GM20431 (cell line): ENCODE measurements at regions not wholly inside any gene's neighbourhood (a gene's known extent, or its start where the extent isn't known, plus 50 kb on each side); places are given as distances from the start of the nearest gene placed in this dataset.

Experiments
- in situ Hi-C: fragments of 300-500 bp; cut with MseI, MboI; formaldehyde crosslinking; loops from one replicate; pipeline ENCODE4 v1.15.0; 2020; ENCODE audit warnings: low sequenced_read_pairs; ENCODE audit not compliant: unreplicated experiment

- in situ Hi-C loops: no loop called here
These were observed 191.5 kb downstream of the TEX29 start for GRCh38 chr13:111511805-111512504.

GRCh38 chr13:111512707-111513106 lies 192.3 kb downstream of the TEX29 start:
- in situ Hi-C loops: no loop called here

- in situ Hi-C loops: no loop called here
These were observed 193.5 kb downstream of the TEX29 start for GRCh38 chr13:111513766-111514609.

GRCh38 chr13:111514610-111515306 lies 194.3 kb downstream of the TEX29 start:
- in situ Hi-C loops: no loop called here

GRCh38 chr13:111515307-111515617 lies 194.8 kb downstream of the TEX29 start:
- in situ Hi-C loops: no loop called here

- in situ Hi-C loops: no loop called here
These were observed 195.2 kb downstream of the TEX29 start for GRCh38 chr13:111515635-111516034.

GRCh38 chr13:111516712-111517640 lies 196.5 kb downstream of the TEX29 start:
- in situ Hi-C loops: no loop called here

GRCh38 chr13:111517641-111518010 lies 197.2 kb downstream of the TEX29 start:
- in situ Hi-C loops: no loop called here

GRCh38 chr13:111518161-111518792 lies 197.8 kb downstream of the TEX29 start:
- in situ Hi-C loops: no loop called here

- in situ Hi-C loops: no loop called here
These were observed 198.6 kb downstream of the TEX29 start for GRCh38 chr13:111519041-111519440.

GRCh38 chr13:111519490-111520170 lies 199.2 kb downstream of the TEX29 start:
- in situ Hi-C loops: no loop called here

GRCh38 chr13:111521030-111521429 lies 200.6 kb downstream of the TEX29 start:
- in situ Hi-C loops: no loop called here

GRCh38 chr13:111521691-111522229 lies 201.3 kb downstream of the TEX29 start:
- in situ Hi-C loops: no loop called here

GRCh38 chr13:111525320-111526118 lies 205.1 kb downstream of the TEX29 start:
- in situ Hi-C loops: no loop called here

- in situ Hi-C loops: no loop called here
These were observed 206.5 kb downstream of the TEX29 start for GRCh38 chr13:111526922-111527321.

- in situ Hi-C loops: no loop called here
These were observed 207.3 kb downstream of the TEX29 start for GRCh38 chr13:111527614-111528229.

- in situ Hi-C loops: no loop called here
These were observed 208.1 kb downstream of the TEX29 start for GRCh38 chr13:111528513-111528912.
